ENCODE measurements at regions not wholly inside any gene's neighbourhood (a gene's known extent, or its start where the extent isn't known, plus 50 kb on each side); places are given as distances from the start of the nearest gene placed in this dataset.
"Not testable (repeated sequence)": the region's sequence is repeated elsewhere in the genome, so short reads cannot be mapped to it uniquely, and the experiment has no call there.

DNA sequence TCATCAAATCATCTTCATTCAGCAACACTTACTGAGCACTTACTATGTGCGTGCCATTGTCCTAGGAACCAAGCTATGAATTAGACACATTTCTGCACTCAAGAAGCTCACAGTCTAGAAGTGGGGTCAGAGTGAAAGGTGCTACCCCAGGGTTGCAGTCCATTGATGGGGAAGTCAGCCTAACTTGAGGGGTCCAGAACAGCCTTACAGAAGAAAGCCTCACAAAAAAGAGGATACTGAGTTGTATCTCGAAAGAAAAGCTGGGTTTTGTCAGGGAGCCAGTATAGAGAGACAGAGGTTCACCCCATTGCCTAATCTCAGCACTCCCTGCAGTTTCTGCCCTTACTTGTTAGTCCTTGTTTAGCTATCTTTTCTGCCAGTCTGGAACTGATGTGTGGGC, 153.1 kb upstream of the JUN start:
- FAIRE-seq = no peak

DNA sequence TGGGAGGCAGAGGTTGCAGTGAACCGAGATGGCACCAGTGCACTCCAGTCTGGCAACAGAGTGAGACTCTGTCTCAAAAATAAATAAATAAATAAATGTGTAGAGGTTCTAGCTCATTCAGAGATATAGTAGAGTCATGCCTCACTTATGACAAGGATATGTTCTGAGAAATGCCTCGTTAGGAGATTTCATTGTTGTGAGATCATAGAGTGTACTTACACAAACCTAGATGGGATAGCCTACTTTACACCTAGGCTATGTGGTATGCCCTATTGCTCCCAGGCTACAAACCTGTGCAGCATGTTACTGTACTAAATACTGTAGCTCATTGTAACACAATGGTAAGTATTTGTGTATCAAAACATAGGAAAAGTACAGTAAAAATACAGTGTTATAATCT, 155.3 kb upstream of the JUN start:
- FAIRE-seq = no peak

DNA sequence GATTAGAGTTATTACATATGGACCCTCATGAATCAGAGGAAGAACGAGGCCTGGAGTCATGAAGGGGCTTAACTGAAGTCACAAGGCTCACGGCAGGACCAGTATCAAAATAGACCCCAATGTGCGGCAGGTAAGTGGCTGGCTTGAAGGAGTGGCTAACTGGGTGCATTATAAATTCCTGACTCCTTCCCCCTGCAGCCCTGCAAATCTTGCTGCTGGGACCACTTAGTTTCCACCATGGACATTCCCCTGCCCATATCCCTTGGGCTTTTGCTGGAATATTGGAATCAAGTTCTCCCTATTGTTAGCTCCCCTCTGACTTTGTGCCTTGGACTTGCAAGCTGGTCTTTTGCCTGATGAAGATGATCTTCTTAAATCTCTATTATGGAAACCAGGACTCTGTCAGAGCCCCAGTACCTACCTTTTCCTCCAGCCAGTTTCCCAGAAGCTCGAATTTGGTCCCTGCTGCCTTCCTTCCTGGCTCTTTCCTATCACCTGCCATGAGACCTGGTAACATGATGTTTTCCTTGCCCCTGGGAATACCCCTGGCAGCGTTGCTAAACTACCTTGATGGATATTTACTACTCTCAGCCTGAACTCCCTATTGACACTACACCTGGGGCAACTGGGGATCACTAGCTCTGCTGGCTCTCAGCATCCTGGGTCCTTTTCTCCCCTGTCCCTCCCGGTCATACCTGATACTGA, 156.0 kb upstream of the JUN start:
- FAIRE-seq = no peak

DNA sequence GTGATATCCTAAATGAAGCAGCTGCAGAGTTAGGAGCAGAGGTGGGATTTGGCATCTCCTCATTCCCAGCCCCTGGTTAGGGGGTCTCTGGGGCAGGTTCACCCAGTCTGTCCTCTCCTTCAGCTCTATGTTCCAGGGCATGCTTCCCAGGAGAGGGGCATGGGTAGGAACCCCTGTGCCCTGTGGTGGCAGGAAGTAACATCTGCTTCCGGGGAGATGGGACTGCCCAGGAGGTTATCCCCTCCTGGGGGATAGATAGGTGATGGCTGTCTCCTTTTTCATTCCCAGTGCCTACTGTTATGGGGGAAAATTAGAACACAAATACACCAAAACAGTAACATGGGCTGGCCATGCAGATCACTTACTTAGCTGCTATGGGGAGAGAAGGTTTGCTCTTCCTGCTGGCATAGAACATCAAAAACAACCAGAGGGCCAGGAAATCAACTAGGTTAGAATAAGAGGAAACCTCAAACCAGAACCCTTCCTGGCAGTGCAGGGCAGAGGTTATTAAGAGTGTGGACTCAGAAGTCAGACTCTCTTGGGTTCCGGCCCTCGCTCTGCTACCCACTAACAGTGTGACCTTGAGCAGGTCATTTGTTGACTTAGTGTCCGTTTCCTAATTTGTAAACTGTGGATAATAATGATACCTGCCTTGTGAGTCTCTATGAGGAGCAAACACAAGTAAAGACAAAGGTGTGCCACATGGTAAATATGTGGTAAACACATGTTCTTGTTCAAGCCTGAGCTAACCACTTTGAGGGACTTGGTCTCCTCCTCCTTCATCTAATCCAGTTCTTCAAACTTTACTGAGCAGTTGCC, 157.8 kb upstream of the JUN start:
- FAIRE-seq = no peak

DNA sequence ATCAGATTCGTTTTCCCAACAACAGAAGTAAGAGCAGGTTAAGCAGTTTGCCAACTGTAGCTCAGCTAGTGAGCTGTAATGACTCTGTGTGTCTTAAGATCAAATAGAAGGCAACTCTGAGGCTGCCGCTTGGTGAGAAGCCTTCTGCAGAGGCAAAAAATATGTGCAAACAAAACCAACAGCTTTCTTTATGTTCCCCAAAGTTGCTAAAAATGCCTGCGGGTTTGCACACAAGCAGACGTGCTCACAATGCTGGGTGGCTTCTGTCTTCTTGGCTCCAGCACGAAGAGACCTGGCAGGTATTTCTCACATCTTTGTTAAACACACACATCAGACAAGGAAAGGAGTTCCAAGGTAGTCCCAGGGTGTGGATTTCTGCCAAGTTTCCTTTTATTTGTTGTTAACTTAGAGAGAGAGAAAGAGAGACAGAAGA, 158.9 kb upstream of the JUN start:
- no peak for FAIRE-seq

DNA sequence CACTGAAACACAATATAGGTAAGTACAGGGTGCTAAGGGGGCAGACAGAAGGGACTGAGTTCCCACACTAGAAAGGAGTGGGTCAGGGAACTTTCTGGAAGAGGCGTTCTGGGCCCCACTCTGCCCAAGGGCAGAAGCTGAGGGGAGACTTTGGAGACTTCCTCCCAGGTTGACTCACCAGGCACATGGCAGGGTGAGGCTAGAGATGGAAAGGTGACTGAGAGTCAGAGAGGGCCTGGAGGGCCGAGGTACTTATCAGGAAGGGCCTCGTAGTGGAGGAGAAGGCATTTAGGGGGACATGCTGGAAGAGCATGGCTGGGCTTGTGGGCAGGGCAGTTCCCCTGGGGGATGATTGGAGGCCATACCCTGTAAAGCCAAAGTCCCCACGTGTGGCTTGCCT, 159.9 kb upstream of the JUN start:
- no peak for FAIRE-seq

DNA sequence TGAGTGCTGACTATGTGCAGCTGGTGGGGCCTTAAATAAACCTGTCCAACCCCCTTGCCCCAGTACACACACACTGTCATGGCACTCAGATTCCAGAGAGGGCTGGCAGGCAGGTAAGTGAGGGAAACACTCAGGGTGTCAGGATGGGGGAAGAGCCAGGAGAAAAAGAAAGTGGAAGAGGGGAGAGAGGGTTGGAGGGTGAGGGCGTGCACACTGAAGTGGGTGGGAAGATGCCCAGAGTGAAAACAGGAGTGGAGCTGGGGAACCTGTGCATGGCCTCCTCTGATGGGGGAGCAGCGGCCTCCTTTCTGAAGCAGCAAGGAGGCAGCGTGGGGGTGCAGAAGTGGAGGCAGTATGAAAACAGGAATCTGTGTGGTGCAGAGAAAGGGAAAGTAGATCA, 160.6 kb upstream of the JUN start:
- FAIRE-seq = no peak

DNA sequence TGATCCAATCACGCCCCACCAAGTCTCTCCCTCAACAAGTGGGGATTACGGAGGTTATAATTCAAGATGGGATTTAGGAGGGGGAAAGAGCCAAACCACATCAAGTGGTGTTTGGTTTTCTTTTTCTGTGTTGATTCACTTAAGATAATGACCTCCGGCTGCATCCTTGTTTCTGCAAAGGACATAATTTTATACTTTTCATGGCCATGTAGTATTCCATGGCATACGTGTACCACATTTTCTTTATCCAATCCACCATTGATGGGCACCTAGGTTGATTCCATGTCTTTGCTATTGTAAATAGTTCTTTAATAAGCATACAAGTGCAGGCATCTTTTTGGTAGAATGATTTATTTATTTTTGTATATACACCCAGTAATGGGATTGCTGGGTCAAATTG, 162.5 kb upstream of the JUN start:
- no peak for FAIRE-seq

DNA sequence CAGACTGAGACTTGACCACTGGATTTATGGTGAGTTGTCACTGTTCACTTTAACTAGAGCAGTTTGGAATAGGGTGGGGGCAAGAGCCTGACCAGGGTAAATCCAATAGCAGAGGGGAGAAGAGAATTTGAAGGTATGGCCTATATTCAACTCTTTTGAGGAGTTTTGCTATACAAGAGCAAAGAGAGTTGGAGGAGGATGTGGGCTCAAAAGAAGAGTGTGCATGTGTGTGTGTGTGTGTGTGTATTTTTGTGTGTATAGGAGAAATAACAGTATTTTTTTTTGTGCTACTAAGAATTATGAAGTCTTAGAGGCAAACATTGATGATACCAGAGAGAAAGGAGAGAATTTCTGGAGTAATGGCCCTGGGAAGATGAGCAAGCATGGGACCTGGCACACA, 164.8 kb upstream of the JUN start:
- FAIRE-seq = no peak

DNA sequence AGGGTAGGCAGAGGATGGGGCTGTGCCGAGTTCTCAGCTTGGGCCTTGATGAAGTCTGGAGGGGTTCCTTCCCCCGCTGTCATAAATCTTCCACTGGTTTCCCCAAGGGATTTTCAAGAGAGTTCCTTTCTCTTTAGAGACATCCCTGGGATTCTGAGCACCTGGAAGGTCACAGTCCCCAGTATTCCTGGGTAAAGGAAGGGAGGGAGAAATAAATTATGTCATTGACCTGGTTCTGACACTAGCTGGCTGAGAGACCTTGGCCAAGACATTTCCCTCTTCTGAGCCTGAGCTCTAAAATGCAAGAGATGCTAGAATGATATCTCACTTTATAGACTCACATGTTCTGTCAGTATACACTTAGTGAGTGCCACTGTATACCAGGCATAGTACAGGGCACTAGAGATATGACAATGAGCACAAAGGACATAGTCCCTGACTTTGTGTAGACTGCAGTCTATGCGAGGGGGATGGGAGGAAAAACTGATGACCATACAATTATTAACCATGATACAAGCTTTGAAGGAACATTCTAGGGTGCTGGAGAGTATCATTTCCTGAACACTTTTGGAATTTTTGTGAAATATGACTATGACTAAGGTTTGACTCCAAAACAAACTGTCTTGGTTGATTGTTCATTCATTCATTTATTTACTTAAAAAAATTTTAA, 165.8 kb upstream of the JUN start:
- no peak for FAIRE-seq

DNA sequence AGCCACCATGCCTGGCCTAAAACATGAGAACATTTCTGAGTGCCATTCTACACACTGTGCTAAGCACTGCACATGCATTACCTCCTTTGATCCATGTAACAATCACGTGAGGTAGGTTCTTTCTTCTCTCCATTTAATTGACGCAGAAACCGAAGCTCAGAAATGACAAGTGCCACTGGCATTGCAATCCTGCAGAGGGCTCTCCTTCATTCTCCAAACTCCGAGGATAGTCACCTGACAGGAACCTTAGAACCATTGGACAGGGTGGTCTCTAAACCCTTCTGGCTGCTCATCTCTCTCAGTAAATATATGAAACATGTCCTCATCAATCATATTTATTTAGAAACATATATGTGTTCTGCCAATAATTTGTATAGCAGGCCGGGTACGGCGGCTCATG, 167.1 kb upstream of the JUN start:
- FAIRE-seq = no peak

DNA sequence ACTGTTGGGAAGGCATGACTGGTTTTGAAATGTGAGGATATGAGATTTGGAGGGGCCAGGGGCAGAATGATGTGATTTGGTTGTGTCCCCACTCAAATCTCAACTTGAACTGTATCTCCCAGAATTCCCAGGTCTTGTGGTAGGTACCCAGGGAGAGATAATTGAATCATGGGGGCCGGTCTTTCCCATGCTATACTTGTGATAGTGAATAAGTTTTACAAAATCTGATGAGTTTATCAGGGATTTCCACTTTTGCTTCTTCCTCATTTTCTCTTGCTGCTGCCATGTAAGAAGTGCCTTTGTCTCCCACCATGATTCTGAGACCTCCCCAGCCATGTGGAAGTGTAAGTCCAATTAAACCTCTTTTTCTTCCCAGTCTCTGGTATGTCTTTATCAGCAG, 170.1 kb upstream of the JUN start:
- not testable (repeated sequence) for FAIRE-seq

DNA sequence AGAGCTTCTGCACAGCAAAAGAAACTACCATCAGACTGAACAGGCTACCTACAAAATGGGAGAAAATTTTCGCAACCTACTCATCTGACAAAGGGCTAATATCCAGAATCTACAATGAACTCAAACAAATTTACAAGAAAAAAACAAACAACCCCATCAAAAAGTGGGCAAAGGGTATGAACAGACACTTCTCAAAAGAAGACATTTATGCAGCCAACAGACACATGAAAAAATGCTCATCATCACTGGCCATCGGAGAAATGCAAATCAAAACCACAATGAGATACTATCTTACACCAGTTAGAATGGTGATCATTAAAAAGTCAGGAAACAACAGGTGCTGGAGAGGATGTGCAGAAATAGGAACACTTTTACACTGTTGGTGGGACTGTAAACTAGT, 179.4 kb upstream of the JUN start:
- FAIRE-seq = not testable (repeated sequence)

DNA sequence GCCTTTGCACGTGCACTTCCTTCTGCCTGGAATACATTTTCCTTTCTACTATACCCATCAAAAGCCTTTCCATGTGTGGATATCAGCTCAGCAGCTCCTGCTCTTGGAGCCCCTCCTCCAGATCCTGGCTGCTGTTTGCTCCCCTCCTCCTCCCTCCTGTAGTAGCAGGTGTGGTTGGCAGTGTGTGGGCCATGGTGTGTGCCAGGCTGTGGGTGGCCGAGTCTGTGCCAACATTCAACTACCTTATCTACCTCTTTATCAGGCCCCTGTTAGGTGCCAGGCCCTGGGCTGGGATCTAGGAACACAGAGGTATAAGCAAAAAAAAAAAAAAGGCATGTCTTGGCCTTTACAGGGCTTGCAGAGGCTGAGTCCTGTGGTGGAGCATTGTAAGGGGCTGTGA, 180.6 kb upstream of the JUN start:
- FAIRE-seq = no peak

DNA sequence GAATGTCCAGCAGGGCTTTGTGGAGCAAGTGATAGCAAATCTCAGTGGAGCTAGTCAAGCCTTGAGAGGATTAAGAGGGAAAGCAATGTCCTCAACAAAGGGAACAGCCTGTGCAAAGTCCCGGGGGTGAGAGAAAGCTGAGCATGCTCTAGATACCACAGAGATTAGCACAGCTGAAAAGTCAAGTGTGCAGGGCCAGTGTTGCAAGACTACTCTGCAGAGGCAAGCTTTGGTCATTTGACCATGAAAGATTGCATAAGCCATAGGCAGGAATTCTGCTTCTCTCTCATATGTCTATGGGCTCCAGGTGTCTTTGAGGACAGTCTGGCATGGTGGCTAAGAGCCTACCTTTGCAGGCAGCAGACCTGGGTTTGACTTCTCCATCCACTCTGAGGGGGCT, 181.0 kb upstream of the JUN start:
- FAIRE-seq = no peak

DNA sequence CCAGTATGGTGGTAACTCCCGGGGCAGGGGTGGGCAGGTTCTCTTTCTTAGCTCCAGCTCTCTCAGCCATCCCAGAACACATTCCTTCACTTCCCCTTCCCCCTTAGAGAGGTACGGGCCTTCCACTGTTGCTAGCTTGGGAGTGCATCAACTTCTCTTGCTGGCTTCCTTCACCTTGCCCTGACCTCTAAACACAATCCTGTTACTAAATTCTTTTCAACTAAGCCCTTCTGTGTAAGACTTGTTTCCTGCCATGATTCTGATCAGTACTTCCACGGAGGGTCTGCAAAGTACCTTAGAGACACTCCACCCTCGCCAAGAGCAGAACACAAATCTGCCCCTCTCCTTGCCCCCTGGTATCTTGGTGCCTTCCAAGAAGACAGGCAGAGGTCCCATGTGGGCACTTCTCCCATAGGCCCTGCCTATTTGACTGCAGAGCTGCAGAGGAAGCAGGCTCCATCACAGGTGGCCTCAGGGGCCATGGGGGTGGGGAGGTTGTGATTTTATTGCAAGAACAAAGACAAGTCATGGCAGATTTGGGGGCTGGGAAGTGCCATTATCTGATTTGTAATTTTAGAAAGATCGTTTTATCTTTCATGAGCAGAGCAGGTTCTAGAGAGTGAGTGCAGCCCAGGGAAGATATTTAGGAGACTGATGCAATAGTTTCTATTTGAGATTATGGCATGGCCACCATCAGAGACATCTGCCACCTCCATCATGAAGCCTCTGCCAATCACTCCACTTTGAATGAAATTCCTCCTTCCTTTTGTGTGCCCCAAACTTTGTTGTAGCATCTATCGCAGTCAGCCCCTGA, 182.5 kb upstream of the JUN start:
- FAIRE-seq = no peak

DNA sequence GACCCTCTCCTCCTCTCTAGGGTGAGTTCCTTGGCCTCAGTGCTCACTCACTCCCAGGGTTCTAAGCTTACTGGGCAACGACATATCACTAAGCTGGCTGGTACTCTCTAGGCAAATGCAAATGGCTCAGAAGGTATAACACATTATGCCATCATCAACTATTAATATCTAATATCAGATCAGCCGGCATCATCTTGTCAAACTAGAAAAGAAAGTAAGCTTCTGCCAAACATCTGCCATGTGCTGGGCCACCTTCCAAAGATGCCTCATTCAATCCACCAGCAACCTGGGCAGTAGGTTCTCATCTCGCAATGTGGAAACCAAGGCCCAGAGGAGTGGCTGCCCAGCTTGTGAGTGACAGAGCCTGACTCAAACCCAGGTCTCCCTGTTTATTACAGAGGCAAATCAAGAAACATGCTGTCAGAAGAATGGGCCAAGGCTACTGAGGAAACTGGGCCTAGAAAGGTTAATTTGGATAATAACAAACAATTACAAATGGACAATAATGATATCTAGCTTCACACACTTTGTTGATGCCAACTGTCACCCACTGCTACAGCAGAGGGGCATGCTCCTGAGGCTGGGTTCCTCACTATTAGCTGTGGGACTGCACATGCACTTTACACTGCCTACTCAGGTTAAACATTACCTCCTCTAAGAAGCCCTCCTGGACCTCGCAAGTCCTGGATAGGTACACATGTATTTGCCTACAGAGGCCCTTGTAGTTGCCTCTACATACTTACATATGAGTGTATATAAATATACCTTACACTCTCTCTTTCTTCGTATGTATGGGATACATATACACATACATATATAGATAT, 183.3 kb upstream of the JUN start:
- FAIRE-seq = no peak

DNA sequence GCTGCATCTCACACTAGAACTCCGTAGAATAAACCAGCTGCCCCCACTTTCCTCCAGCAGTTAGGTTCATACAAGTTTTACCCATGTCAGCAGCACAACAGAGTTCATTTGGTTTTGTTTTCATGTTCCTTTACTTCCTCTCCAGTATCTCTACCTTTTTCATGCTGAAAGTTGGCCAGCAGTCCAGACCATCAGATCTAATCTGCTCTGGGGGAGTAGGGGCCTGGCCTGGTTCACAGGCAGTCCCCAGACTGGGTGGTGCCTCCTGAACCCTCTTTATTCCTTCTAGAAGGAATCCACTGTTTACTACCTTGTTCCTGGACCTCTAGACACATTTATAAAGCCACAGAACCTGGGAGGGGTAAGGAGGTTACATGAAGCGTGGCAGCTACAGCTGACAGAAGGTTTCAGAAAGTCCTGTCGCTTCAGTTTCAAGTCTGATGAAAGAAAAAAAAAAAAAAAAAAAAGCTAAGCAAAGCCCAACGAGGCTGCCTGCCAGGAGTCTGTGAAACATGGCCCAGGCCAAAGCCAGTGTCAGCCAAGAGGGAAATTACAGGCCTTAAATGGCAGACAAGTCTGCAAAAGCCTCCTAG, 184.6 kb upstream of the JUN start:
- FAIRE-seq = no peak

DNA sequence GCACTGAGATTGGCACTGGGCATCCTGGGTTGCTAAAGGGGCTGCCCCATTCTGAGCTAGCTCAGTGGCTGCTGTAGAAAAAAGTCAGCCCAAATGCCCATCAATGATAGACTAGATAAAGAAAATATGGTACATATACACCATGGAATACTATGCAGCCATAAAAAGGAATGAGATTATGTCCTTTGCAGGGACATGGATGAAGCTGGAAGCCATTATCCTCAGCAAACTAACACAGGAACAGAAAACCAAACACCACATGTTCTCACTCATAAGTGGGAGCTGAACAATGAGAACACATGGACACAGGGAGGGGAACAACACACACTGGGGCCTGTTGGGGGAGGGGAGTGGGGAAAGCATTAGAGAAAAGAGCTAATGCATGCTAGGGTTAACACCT, 185.3 kb upstream of the JUN start:
- FAIRE-seq = not testable (repeated sequence)

DNA sequence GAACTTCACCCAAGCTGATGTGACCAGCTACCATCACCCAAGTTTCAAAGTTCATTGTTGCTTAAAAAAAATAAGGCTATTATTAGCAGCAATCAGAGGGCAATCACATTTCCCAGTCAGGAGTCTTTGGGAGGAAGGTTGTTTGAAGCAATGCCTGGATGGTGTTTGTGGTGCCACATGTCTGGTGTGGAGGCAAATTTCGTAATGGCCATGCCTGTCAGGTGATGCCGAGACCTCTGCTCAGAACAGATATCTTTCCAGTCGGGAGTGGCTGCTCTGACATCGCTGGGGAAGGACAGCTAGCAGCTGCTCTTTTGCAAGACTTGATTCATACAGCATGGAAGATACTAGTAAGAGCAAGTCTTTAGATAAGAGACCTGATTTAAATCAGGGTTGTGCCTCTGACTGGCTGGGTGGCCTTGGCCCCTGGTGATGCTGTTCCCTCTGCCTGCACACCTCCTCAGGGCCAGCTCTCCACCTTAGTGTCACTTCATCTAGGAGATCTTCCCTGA, 187.8 kb upstream of the JUN start:
- FAIRE-seq = no peak

DNA sequence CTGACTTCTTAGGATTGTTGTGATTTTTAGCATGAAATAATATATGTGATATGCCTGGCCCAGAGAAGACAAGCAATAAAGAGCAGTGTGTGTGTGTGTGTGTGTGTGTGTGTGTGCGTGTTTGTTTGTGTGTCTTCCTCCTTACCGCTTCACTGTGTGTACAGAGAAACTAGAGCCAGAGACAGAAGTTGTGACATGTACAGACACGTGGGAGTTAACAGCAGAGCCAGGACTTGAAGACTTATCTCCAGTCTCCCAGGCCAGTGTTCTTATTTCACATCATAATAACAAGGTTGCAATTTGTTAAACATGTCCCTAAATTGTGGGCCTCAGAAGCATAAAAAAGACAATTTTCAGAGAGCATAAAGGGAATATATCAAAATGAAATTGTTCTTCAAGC, 192.0 kb upstream of the JUN start:
- no peak for FAIRE-seq

DNA sequence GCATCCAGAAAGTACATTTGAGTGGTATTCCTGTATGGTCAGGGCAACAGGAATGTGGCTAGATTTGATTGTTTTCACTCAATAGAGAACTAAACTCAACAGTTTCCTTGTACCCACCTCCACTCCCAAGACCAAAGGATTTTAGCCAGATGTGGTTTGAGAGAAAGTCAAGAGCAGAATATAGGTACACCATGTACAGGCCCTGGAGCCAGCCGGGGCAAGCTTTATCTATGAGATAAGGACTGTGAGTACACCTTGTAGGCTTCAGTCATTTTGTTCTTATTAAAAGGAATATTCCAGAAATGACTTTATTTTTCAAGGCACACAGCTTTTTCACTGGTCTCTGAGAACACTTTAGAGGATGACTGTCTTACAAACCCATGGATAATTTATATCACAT, 192.4 kb upstream of the JUN start:
- no peak for FAIRE-seq
